GM12872 (cell line): ENCODE measurements at regions not wholly inside any gene's neighbourhood (a gene's known extent, or its start where the extent isn't known, plus 50 kb on each side); places are given as distances from the start of the nearest gene placed in this dataset.

ENCODE experiments used
- CTCF ChIP-seq: IDR thresholded peaks from 3 replicates; pipeline ENCODE4 v1.5.1; 2011; ENCODE audit warnings: low read depth, mild to moderate bottlenecking, low read length, moderate library complexity; ENCODE audit not compliant: insufficient read depth

- no peak for TF ChIP-seq CTCF
Observed at GRCh38 chr9:85404911-85405565, 336.7 kb downstream of the AGTPBP1 start.

DNA sequence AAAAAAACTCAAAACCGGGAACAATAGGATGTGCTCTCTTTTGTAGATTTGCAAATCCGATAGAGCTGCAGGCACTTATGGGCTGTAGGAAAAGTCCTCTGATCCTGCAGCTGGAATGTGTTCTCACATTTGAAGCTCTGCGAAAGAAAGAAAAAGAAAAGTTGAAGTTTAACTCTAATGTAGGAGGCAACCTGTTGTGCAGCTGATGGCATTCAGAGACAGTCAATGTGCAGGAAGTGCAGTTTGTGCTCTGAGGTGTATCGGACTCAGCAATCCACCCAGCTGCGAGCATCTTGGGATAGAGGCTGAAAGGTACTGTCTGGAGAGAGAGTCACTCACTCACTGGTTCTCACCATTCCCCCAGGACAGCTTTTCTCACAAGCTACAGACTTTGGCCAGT is 339.2 kb downstream of the AGTPBP1 start:
- TF ChIP-seq CTCF: no peak

- no peak for TF ChIP-seq CTCF
Observed at GRCh38 chr9:85401998-85402397, 339.8 kb downstream of the AGTPBP1 start.

- no peak for TF ChIP-seq CTCF
Observed at GRCh38 chr9:85397005-85397404, 344.7 kb downstream of the AGTPBP1 start.

DNA sequence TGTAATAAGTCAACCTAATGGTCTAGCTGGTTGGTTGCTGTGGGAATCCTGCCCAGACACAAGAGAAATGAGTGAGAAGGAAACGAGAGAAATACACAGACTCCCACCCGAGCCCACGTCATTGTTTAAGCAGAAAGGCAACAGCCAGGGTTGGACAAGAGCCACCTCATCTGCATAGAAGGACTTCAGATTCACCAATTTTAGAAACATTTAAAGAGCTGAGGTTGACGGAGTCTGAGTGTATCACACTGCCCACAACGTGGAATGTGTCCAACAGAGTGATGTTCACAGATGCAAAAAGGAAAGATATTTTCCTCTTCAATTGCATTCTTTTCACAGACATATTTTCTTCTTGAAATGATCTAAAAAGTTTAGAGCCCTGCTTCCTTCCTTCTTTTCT is 349.5 kb downstream of the AGTPBP1 start:
- TF ChIP-seq CTCF: no peak

GRCh38 chr9:85377731-85378289 is 363.9 kb downstream of the AGTPBP1 start:
- no peak for TF ChIP-seq CTCF

- TF ChIP-seq CTCF: no peak
Observed at GRCh38 chr9:85368781-85369180, 373.0 kb downstream of the AGTPBP1 start.
